Mucosa of descending colon (tissue), 3 donors: ENCODE measurements at regions not wholly inside any gene's neighbourhood (a gene's known extent, or its start where the extent isn't known, plus 50 kb on each side); places are given as distances from the start of the nearest gene placed in this dataset.

Source experiments
- ATAC-seq: fragments of 200-7000 bp; cut with Tn5 transposase; one replicate; pipeline ENCODE4 v1.9.1; 2020; ENCODE audit warnings: mild to moderate bottlenecking, moderate library complexity
- DNase-seq, 3 donors: peaks; one replicate each; pipeline ENCODE4 v3.0.0-alpha.2; 2020
- H3K36me3 ChIP-seq: fragments of 200-600 bp; one replicate; pipeline ENCODE4 v1.8.0; 2021; ENCODE audit warnings: low read depth, mild to moderate bottlenecking
- H3K4me1 ChIP-seq: fragments of 200-600 bp; one replicate; pipeline ENCODE4 v1.8.0; 2021; ENCODE audit warnings: low read depth, mild to moderate bottlenecking
- H3K4me3 ChIP-seq: fragments of 200-600 bp; one replicate; pipeline ENCODE4 v1.8.0; 2021; ENCODE audit warnings: mild to moderate bottlenecking
- H3K9me3 ChIP-seq: fragments of 200-600 bp; one replicate; pipeline ENCODE4 v1.8.0; 2021; ENCODE audit warnings: mild to moderate bottlenecking
- CTCF ChIP-seq: fragments of 200-600 bp; IDR thresholded peaks from one replicate; pipeline ENCODE4 v1.8.0; 2022; ENCODE audit warnings: antibody characterized with exemption, mild to moderate bottlenecking
- intact Hi-C, 2 donors: fragments of 100-400 bp; cut with DNase I in 1 of 2; cut with micrococcal nuclease in 1 of 2; formaldehyde crosslinking; loops; one replicate each; pipeline versions ENCODE4 v1.11.0 to v1.11.1; 2022; cut with DNase I, micrococcal nuclease
- donor health status: DM: no; HTN: no; CAD: no; lungs with moderate emphysema.
- donor health status: DM: no; HTN: no; CAD: no.
- donor health status: DM: no; HTN: yes; CAD: no.

- Histone ChIP-seq H3K9me3 (no peaks in the 10 kb centered on the region), H3K4me1 (no peaks in the 10 kb centered on the region), H3K4me3 (no peak overlapping the region), H3K36me3 (no peaks in the 10 kb centered on the region)
- no peak for TF ChIP-seq CTCF
- intact Hi-C loops, result no loop called here
- ATAC-seq (no peak), DNase-seq (no peak)
These were observed 290.3 kb upstream of the MMADHC start for GRCh38 chr2:149877913-149878312.

DNA sequence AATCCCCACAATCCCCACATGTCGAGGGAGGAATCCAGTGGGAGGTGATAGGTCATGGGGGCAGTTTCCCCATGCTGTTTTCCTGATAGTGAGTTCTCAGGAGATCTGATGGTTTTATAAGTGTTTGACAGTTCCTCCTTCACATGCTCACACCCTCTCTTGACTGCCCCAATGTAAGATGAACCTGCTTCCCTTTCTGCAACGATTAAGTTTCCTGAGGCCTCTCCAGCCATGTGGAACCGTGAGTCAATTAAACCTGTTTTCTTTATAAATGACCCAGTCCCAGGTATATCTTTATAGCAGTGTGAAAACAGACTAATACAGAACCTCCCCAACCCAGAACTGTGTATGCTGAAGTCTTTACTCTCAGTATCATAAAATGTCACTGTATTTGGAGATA is 289.5 kb upstream of the MMADHC start:
- Histone ChIP-seq H3K4me1 (no peaks in the 10 kb centered on the region), H3K36me3 (no peaks in the 10 kb centered on the region), H3K4me3 (no peak overlapping the region), H3K9me3 (no peaks in the 10 kb centered on the region)
- DNase-seq, result no peak
- TF ChIP-seq CTCF, result no peak
- intact Hi-C loops, result no loop called here
- ATAC-seq, result no peak

DNA sequence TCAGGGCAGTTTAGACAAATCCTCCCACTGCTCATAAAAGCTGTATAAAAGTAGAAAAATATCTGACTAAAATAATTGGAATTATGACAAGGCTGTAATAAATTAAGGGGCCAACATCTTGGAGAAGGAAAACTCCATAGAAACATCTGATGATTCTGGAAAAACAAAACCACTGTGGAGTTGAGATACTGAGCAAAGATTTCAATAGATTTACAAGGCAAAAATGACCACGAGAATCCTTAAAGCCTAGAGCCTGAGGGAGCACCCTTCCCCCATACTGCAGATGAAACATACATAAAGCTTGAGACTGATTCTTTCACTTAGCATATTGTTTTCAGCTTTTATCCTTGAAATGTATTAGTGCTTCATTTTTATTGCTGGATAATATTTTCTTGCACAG is 286.4 kb upstream of the MMADHC start:
- intact Hi-C loops, result no loop called here
- Histone ChIP-seq H3K4me1 (no peaks in the 10 kb centered on the region), H3K36me3 (no peaks in the 10 kb centered on the region), H3K4me3 (no peak overlapping the region), H3K9me3 (no peaks in the 10 kb centered on the region)
- DNase-seq (no peak), ATAC-seq (no peak)
- no peak for TF ChIP-seq CTCF

GRCh38 chr2:149872638-149873150 is 285.1 kb upstream of the MMADHC start:
- Histone ChIP-seq H3K36me3 (no peaks in the 10 kb centered on the region), H3K9me3 (no peaks in the 10 kb centered on the region), H3K4me1 (no peaks in the 10 kb centered on the region), H3K4me3 (no peak overlapping the region)
- DNase-seq (no peak), ATAC-seq (no peak)
- intact Hi-C loops, result no loop called here
- no peak for TF ChIP-seq CTCF

- ATAC-seq (no peak), DNase-seq (no peak)
- Histone ChIP-seq H3K4me1 (no peaks in the 10 kb centered on the region), H3K36me3 (no peaks in the 10 kb centered on the region), H3K9me3 (no peaks in the 10 kb centered on the region), H3K4me3 (no peak overlapping the region)
- TF ChIP-seq CTCF, result no peak
- intact Hi-C loops, result no loop called here
These were observed 284.5 kb upstream of the MMADHC start for GRCh38 chr2:149872041-149872440.
